Hepatocyte (in vitro differentiated cells): ENCODE measurements at regions not wholly inside any gene's neighbourhood (a gene's known extent, or its start where the extent isn't known, plus 50 kb on each side); places are given as distances from the start of the nearest gene placed in this dataset.

ENCODE experiments used
- DNase-seq: peaks from one replicate; pipeline ENCODE4 v3.0.0-alpha.2; 2016; ENCODE audit warnings: low spot score
- H2AFZ ChIP-seq: fragments of 200-600 bp; sonication (generic); 2 replicates; pipeline ENCODE4 v1.6.0; 2016; ENCODE audit warnings: antibody characterized with exemption, mild to moderate bottlenecking
- H3K27ac ChIP-seq: fragments of 200-600 bp; sonication (generic); 2 replicates; pipeline ENCODE4 v1.5.1; 2016; ENCODE audit warnings: mild to moderate bottlenecking
- H3K27me3 ChIP-seq: fragments of 200-600 bp; sonication (generic); 2 replicates; pipeline ENCODE4 v1.6.1; 2016
- H3K36me3 ChIP-seq: fragments of 200-600 bp; sonication (generic); replicated peaks from 2 replicates; pipeline ENCODE4 v1.5.1; 2016; ENCODE audit warnings: low read depth; ENCODE audit not compliant: insufficient read depth
- H3K4me1 ChIP-seq: fragments of 200-600 bp; sonication (generic); 2 replicates; pipeline ENCODE4 v1.5.1; 2016; ENCODE audit warnings: mild to moderate bottlenecking, moderate library complexity; ENCODE audit not compliant: insufficient read depth
- H3K4me2 ChIP-seq: fragments of 200-600 bp; sonication (generic); 2 replicates; pipeline ENCODE4 v1.6.0; 2016
- H3K4me3 ChIP-seq: fragments of 200-600 bp; sonication (generic); 2 replicates; pipeline ENCODE4 v1.5.1; 2016; ENCODE audit warnings: mild to moderate bottlenecking
- H3K79me2 ChIP-seq: fragments of 200-600 bp; sonication (generic); 2 replicates; pipeline ENCODE4 v1.6.0; 2017; ENCODE audit warnings: mild to moderate bottlenecking
- H3K9me2 ChIP-seq: fragments of 200-600 bp; sonication (generic); replicated peaks from 2 replicates; pipeline ENCODE4 v1.6.0; 2017; ENCODE audit warnings: mild to moderate bottlenecking; ENCODE audit not compliant: insufficient read depth
- H3K9me3 ChIP-seq: fragments of 200-600 bp; sonication (generic); 2 replicates; pipeline ENCODE4 v1.5.1; 2016; ENCODE audit warnings: low read depth, mild to moderate bottlenecking
- H4K20me1 ChIP-seq: fragments of 200-600 bp; sonication (generic); 2 replicates; pipeline ENCODE4 v1.6.0; 2016; ENCODE audit warnings: mild to moderate bottlenecking; ENCODE audit not compliant: insufficient read depth, poor library complexity, severe bottlenecking
- EZH2 ChIP-seq: fragments of 200-600 bp; sonication (generic); IDR thresholded peaks from 2 replicates; pipeline ENCODE4 v1.6.1; 2016; ENCODE audit warnings: antibody characterized with exemption, mild to moderate bottlenecking, borderline replicate concordance
- EZH2phosphoT487 ChIP-seq: fragments of 200-600 bp; sonication (generic); IDR thresholded peaks from one replicate; pipeline ENCODE4 v1.6.1; 2018; ENCODE audit warnings: antibody characterized with exemption, mild to moderate bottlenecking, low read depth, moderate library complexity; ENCODE audit not compliant: unreplicated experiment, severe bottlenecking
- WGBS: methylation state at CpG from one replicate; pipeline ENCODE4 v1.1.6; 2016; ENCODE audit warnings: low lambda C conversion rate; ENCODE audit errors: missing lambda C conversion rate; 5-methylcytosine and 5-hydroxymethylcytosine counted together
- TF ChIP-seq, protein P1 (sequence below): fragments of 200-600 bp; sonication (generic); IDR thresholded peaks from 2 replicates; pipeline ENCODE4 v1.5.1; 2016; ENCODE audit warnings: antibody characterized with exemption, mild to moderate bottlenecking; ENCODE audit not compliant: poor library complexity

DNA sequence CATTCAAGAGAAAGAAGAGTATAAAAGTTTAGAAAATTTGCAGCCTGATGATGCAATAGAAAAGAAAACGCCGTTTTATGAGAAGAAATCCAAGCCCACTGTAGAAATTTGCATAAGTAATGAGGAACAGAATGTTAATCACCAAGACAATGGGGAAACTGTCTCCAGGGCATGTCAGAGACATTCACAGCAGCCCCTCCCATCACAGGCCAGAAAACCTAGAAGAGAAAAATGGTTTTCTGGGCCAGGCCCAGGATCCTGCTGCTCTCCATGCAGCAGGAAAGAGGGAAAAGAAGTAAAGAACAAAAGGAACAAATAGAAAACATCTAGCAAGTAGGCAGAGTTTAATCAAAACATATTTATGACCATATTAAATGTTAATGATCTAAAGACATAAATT, 119.0 kb downstream of the ANKRD50 start:
- DNase-seq: no peak

DNA sequence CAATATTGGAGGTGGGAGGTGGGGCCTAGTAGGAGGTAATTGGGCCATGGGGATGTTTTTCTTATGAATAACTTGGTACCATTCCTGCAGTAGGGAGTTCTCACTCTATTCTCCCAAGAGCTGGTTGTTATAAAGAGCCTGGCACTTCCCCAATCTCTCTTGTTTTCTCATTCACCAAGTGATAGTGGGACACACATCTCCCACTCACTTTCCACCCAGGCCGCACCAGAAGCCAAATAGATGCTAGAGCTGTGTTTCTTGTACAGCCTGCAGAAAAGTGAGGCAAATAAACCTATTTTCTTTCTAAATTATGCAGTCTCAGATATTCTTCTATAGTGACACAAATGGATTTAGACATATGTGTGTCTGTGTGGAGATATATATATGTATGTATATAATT, 117.6 kb downstream of the ANKRD50 start:
- Histone ChIP-seq H3K27ac (no peak overlapping the region), H3K36me3 (no peaks in the 10 kb centered on the region), H4K20me1 (no peaks in the 10 kb centered on the region), H3K4me2 (no peak overlapping the region), H3K79me2 (no peaks in the 10 kb centered on the region), H2AFZ (no peak overlapping the region), H3K27me3 (no peaks in the 10 kb centered on the region), H3K4me1 (no peaks in the 10 kb centered on the region), H3K9me3 (no peaks in the 10 kb centered on the region), H3K9me2 (no peaks in the 10 kb centered on the region), H3K4me3 (no peak overlapping the region)
- 100% methylated on average over 1 of the region's 1 CpG for WGBS
- TF ChIP-seq EZH2phosphoT487: no peak
- no peak for TF ChIP-seq EZH2
- TF ChIP-seq, protein P1, sequence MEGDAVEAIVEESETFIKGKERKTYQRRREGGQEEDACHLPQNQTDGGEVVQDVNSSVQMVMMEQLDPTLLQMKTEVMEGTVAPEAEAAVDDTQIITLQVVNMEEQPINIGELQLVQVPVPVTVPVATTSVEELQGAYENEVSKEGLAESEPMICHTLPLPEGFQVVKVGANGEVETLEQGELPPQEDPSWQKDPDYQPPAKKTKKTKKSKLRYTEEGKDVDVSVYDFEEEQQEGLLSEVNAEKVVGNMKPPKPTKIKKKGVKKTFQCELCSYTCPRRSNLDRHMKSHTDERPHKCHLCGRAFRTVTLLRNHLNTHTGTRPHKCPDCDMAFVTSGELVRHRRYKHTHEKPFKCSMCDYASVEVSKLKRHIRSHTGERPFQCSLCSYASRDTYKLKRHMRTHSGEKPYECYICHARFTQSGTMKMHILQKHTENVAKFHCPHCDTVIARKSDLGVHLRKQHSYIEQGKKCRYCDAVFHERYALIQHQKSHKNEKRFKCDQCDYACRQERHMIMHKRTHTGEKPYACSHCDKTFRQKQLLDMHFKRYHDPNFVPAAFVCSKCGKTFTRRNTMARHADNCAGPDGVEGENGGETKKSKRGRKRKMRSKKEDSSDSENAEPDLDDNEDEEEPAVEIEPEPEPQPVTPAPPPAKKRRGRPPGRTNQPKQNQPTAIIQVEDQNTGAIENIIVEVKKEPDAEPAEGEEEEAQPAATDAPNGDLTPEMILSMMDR: no peak
- no peak for DNase-seq

More for the DNA sequence above, 119.0 kb downstream of the ANKRD50 start:
- no peak overlapping the region for H2AFZ ChIP-seq
- no peaks in the 10 kb centered on the region for H3K79me2 ChIP-seq
- no peaks in the 10 kb centered on the region for H3K4me1 ChIP-seq
- H3K4me2 ChIP-seq: no peak overlapping the region
- no peaks in the 10 kb centered on the region for H3K36me3 ChIP-seq
- H3K4me3 ChIP-seq: no peak overlapping the region
- no peaks in the 10 kb centered on the region for H3K9me3 ChIP-seq
- no peak overlapping the region for H3K27ac ChIP-seq
- no peaks in the 10 kb centered on the region for H3K27me3 ChIP-seq
- TF ChIP-seq EZH2 (no peak), EZH2phosphoT487 (no peak)
- TF ChIP-seq, protein P1: no peak
- 78% methylated on average over 2 of the region's 2 CpGs for WGBS
- no peaks in the 10 kb centered on the region for H3K9me2 ChIP-seq
- H4K20me1 ChIP-seq: no peaks in the 10 kb centered on the region

- DNase-seq: no peak
- WGBS: 32% methylated on average over 4 of the region's 4 CpGs
- Histone ChIP-seq H3K79me2 (no peaks in the 10 kb centered on the region), H2AFZ (no peak overlapping the region), H3K9me2 (no peaks in the 10 kb centered on the region), H3K4me1 (no peaks in the 10 kb centered on the region), H3K9me3 (no peaks in the 10 kb centered on the region), H3K27me3 (no peaks in the 10 kb centered on the region), H4K20me1 (no peaks in the 10 kb centered on the region), H3K4me3 (no peak overlapping the region), H3K27ac (no peak overlapping the region), H3K4me2 (no peak overlapping the region), H3K36me3 (no peaks in the 10 kb centered on the region)
- TF ChIP-seq EZH2phosphoT487 (no peak), EZH2 (no peak)
- TF ChIP-seq, protein P1: no peak
Measured at GRCh38 chr4:124596816-124597215, 115.7 kb downstream of the ANKRD50 start.

GRCh38 chr4:124610211-124610610, 102.3 kb downstream of the ANKRD50 start:
- TF ChIP-seq EZH2phosphoT487 (no peak), EZH2 (no peak)
- TF ChIP-seq, protein P1: no peak
- Histone ChIP-seq H3K4me2 (no peak overlapping the region), H2AFZ (no peak overlapping the region), H3K27ac (no peak overlapping the region), H3K9me3 (no peaks in the 10 kb centered on the region), H3K4me3 (no peak overlapping the region), H3K9me2 (no peaks in the 10 kb centered on the region), H3K27me3 (no peaks in the 10 kb centered on the region), H3K36me3 (no peaks in the 10 kb centered on the region), H4K20me1 (no peaks in the 10 kb centered on the region), H3K79me2 (no peaks in the 10 kb centered on the region), H3K4me1 (no peaks in the 10 kb centered on the region)
- DNase-seq: no peak
- 69% methylated on average over 2 of the region's 2 CpGs for WGBS
